B cell (primary cell): ENCODE measurements at regions not wholly inside any gene's neighbourhood (a gene's known extent, or its start where the extent isn't known, plus 50 kb on each side); places are given as distances from the start of the nearest gene placed in this dataset.

Experiments
- EZH2 ChIP-seq: IDR thresholded peaks from 2 replicates; pipeline ENCODE4 v1.6.1; 2012; ENCODE audit warnings: borderline replicate concordance, low read depth, mild to moderate bottlenecking, moderate library complexity, low read length; ENCODE audit not compliant: insufficient read depth, poor library complexity, severe bottlenecking
- TF ChIP-seq, protein P1 (sequence below): fragments of 200-600 bp; IDR thresholded peaks from one replicate; pipeline ENCODE4 v1.8.0; 2022; ENCODE audit warnings: antibody characterized with exemption, mild to moderate bottlenecking

DNA sequence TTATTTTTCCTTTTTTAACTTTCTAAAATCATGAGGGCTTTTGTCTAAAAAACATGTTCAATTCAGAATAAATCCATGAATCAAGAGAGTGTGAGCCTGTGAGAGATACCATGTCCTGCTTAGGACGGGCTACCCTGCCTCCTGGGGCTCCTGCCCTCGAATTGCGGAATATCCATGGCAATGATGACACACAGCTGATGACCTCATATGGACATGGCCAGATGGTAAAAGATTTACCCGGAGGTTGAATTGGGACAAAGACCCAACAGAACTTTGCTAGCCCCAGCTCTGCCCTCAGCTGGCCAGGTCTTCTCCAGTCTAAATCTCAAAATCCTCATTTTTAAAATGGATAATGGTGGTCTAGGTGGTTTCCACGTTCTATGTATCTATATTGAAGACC, 538.1 kb upstream of the API5 start:
- TF ChIP-seq, protein P1, sequence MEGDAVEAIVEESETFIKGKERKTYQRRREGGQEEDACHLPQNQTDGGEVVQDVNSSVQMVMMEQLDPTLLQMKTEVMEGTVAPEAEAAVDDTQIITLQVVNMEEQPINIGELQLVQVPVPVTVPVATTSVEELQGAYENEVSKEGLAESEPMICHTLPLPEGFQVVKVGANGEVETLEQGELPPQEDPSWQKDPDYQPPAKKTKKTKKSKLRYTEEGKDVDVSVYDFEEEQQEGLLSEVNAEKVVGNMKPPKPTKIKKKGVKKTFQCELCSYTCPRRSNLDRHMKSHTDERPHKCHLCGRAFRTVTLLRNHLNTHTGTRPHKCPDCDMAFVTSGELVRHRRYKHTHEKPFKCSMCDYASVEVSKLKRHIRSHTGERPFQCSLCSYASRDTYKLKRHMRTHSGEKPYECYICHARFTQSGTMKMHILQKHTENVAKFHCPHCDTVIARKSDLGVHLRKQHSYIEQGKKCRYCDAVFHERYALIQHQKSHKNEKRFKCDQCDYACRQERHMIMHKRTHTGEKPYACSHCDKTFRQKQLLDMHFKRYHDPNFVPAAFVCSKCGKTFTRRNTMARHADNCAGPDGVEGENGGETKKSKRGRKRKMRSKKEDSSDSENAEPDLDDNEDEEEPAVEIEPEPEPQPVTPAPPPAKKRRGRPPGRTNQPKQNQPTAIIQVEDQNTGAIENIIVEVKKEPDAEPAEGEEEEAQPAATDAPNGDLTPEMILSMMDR, result no peak
- no peak for TF ChIP-seq EZH2
